GM12872 (cell line): ENCODE measurements at regions not wholly inside any gene's neighbourhood (a gene's known extent, or its start where the extent isn't known, plus 50 kb on each side); places are given as distances from the start of the nearest gene placed in this dataset.

Source experiments
- TF ChIP-seq, protein P1 (sequence below): IDR thresholded peaks from 3 replicates; pipeline ENCODE4 v1.5.1; 2011; ENCODE audit warnings: low read depth, mild to moderate bottlenecking, low read length, moderate library complexity; ENCODE audit not compliant: insufficient read depth

- TF ChIP-seq, protein P1, sequence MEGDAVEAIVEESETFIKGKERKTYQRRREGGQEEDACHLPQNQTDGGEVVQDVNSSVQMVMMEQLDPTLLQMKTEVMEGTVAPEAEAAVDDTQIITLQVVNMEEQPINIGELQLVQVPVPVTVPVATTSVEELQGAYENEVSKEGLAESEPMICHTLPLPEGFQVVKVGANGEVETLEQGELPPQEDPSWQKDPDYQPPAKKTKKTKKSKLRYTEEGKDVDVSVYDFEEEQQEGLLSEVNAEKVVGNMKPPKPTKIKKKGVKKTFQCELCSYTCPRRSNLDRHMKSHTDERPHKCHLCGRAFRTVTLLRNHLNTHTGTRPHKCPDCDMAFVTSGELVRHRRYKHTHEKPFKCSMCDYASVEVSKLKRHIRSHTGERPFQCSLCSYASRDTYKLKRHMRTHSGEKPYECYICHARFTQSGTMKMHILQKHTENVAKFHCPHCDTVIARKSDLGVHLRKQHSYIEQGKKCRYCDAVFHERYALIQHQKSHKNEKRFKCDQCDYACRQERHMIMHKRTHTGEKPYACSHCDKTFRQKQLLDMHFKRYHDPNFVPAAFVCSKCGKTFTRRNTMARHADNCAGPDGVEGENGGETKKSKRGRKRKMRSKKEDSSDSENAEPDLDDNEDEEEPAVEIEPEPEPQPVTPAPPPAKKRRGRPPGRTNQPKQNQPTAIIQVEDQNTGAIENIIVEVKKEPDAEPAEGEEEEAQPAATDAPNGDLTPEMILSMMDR = no peak
These were observed 221.7 kb upstream of the GRIP1 start for GRCh38 chr12:66900616-66901015.

GRCh38 chr12:66901138-66901932, 222.5 kb upstream of the GRIP1 start:
- TF ChIP-seq, protein P1 = no peak

DNA sequence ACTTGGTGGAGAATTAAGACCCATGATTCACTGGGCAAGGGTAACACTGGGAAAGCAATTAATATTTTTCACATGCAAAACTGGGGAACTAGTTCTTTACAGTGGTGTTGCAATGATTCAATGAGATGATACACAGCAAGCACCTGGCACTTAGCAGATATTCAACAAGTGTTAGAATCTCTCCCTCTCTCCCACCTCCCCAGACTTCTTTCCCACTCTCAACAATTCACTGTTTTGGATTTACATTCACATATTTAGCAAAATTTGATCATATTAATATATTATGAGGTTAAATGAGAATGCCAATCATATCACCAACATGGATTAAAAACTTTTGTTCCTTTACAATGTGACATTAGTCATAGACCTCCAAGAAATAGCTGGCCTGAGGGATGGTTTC, 223.1 kb upstream of the GRIP1 start:
- TF ChIP-seq, protein P1 = no peak

GRCh38 chr12:66903782-66904396, 225.0 kb upstream of the GRIP1 start:
- TF ChIP-seq, protein P1 = no peak

GRCh38 chr12:66905201-66905600, 226.3 kb upstream of the GRIP1 start:
- TF ChIP-seq, protein P1 = no peak

DNA sequence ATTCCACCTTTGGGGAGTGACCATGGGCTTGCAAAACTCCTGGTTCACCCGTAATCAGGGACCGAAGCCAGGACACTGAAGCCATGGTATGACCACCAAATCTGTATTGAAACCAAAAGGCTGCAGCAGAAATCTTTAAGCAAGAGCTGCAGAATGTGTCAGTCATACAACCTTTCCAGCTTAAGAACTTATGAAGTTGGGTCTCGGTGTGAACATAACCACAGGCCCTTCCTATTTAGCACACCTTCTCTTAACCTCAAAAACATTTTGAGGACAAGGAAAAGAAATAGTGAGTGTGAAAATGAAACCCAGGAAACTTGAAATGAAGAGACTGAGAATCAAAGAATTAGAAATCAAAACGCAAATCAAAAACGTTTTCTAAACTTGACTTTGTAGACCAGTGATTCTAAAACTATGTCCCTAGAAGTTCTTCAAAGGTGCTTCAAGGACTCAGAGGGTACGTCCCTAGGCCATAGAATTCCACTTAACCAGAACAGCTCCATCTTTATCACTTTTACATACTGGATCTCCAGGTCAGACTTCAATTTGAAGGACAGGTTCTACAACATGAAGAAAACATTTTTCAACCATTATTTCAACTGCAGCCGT, 231.6 kb upstream of the GRIP1 start:
- TF ChIP-seq, protein P1 = no peak

GRCh38 chr12:66915306-66915904, 236.5 kb upstream of the GRIP1 start:
- TF ChIP-seq, protein P1 = no peak
